ENCODE measurements at regions not wholly inside any gene's neighbourhood (a gene's known extent, or its start where the extent isn't known, plus 50 kb on each side); places are given as distances from the start of the nearest gene placed in this dataset.

DNA sequence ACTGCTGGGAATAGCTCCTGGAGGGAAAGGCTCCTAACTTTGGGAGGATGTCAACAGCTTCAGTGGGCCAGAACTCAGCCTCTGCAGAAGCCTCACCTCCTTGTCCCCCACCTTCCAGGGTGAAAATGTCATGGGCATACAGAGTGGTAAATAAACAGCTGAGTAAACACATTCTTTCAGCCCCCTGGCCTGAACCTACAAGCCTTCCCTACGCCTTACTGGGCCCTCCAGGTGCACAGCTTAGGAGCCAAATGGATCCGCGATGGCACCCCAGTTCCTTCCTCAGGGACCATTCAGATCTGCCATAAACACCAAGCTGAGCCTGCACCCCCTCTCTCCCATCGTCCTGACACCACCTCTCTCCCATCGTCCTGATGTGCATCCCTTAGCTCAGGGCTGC, 126.2 kb upstream of the IGF1R start:
- no peaks in the 10 kb centered on the region for H3F3A ChIP-seq (ENCODE audit: insufficient read depth)
- H3K27ac ChIP-seq, result no peak overlapping the region
- no peaks in the 10 kb centered on the region for H3K9me3 ChIP-seq (ENCODE audit: low read depth)
- H3K36me3 ChIP-seq (ENCODE audit: low read depth), result no peaks in the 10 kb centered on the region
- 72 to 79% methylated on average over 5 of the region's 5 CpGs for WGBS, 2 experiments (ENCODE audit: low coverage in 1 of 2, low lambda C conversion rate in 2 of 2, missing lambda C conversion rate in 2 of 2)
- TF ChIP-seq EZH2phosphoT487 (IDR thresholded peaks at IDR 0.05; ENCODE audit: insufficient read depth, low read depth), result no peak
- TF ChIP-seq EZH2 (IDR thresholded peaks at IDR 0.05; ENCODE audit: insufficient read depth, poor library complexity, severe bottlenecking), result no peak
- no peaks in the 10 kb centered on the region for H4K20me1 ChIP-seq (ENCODE audit: insufficient read depth)
- no peak overlapping the region for H2AFZ ChIP-seq
- no peak for DNase-seq
- no peaks in the 10 kb centered on the region for H3K27me3 ChIP-seq (replicated peaks; ENCODE audit: insufficient read depth)
- H3K9ac ChIP-seq, result no peak overlapping the region
- H3K79me2 ChIP-seq (ENCODE audit: insufficient read depth), result no peaks in the 10 kb centered on the region
- H3K4me1 ChIP-seq (ENCODE audit: insufficient read depth), result no peaks in the 10 kb centered on the region
- in situ Hi-C loops (cut with MboI), result no loop called here
- no peaks in the 10 kb centered on the region for H3K9me2 ChIP-seq (ENCODE audit: insufficient read depth)
- no peak overlapping the region for H3K4me2 ChIP-seq (ENCODE audit: unreplicated experiment)
- no peak overlapping the region for H3K4me3 ChIP-seq

DNA sequence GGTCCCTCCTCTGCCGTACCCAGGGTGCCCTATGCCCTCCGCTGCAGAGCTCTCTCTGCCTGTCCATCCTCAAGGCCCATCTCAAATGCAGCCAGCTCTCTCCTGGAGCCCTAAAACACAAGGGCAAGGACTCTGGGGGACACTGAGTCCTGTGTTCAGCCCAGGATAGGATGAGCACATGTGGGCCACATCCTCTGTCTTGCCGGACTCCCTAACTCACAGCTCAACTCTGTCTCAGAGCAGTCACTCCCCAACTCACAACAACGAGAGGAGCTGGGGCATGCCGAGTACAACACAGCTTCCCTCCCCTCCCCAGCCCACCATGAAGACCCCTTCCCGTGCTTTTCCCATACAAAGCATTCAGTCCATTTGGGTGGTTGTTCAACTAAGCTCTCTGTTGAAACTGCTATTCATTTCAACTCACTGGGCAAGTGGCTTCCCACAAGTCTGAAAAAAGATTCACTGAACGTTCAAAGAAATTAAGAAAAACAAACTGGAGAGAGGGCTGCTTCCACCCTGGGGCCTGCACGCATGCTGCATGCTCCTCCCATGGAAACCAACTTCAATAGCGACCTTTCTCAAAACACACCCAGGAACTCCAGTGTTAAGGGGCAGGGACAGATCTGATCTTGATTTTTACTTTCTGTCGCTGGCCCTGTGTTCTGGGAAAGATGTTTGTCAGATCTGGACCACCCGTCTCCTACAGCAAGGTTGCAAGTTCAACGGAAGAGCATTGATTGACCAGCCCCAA, 124.3 kb upstream of the IGF1R start:
- 54 to 57% methylated on average over 12 of the region's 12 CpGs for WGBS, 2 experiments (ENCODE audit: low coverage in 1 of 2, low lambda C conversion rate in 2 of 2, missing lambda C conversion rate in 2 of 2)
- H3K9me2 ChIP-seq (ENCODE audit: insufficient read depth), result no peaks in the 10 kb centered on the region
- in situ Hi-C loops (cut with MboI), result no loop called here
- H3K4me2 ChIP-seq (ENCODE audit: unreplicated experiment), result no peak overlapping the region
- H3K9me3 ChIP-seq (ENCODE audit: low read depth), result no peaks in the 10 kb centered on the region
- TF ChIP-seq EZH2phosphoT487 (IDR thresholded peaks at IDR 0.05; ENCODE audit: insufficient read depth, low read depth), result no peak
- no peak for TF ChIP-seq EZH2 (IDR thresholded peaks at IDR 0.05; ENCODE audit: insufficient read depth, poor library complexity, severe bottlenecking)
- H3K79me2 ChIP-seq (ENCODE audit: insufficient read depth), result no peaks in the 10 kb centered on the region
- no peaks in the 10 kb centered on the region for H3K4me1 ChIP-seq (ENCODE audit: insufficient read depth)
- no peaks in the 10 kb centered on the region for H3F3A ChIP-seq (ENCODE audit: insufficient read depth)
- no peak overlapping the region for H2AFZ ChIP-seq
- DNase-seq, result no peak
- no peak overlapping the region for H3K27ac ChIP-seq
- no peak overlapping the region for H3K9ac ChIP-seq
- no peak overlapping the region for H3K4me3 ChIP-seq
- no peaks in the 10 kb centered on the region for H3K36me3 ChIP-seq (ENCODE audit: low read depth)
- 0 out of 2 replicates have a peak, but pooled peaks cover 10% of the 10 kb centered on the region for H3K27me3 ChIP-seq (replicated peaks; ENCODE audit: insufficient read depth)
- no peaks in the 10 kb centered on the region for H4K20me1 ChIP-seq (ENCODE audit: insufficient read depth)

DNA sequence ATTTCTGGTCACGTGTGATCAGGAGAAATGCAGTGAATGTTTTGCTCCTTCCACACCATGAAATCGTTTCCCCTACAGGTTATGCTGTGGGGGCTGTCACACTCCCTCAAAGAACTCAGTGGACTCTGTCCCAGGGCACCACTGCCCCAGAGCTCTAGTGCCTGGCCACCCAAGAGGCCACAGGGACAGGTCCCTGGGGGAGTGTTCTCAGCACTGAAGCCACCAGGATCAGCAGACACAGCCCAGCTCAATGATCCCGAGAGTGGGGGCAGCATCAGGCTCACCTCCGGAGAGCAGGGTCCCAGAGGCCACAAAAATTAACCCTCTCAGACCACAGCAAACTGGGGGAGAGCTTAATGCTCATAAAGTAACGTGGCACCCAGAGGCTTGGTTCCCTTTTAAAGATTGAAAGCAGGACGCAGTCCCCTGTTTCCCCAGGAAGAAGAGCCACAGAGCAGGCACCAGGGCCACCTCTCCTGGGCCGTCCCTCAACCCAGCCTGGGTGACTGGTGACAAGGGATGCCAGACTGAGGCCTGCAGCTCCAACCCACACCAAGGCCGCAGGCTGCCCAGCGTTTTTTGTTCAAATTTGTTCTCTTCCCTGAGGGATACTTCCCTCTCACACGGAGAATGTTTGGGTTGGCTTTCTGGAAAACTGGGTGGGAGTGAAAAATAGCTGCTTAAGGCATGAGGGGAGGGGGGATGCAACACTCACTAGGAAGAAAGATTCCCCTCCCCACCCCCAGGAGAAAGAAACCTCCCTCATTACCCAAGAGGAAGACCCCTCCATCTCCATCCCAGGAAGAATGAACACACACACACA, 123.3 kb upstream of the IGF1R start:
- TF ChIP-seq EZH2 (IDR thresholded peaks at IDR 0.05; ENCODE audit: insufficient read depth, poor library complexity, severe bottlenecking) (no peak), EZH2phosphoT487 (IDR thresholded peaks at IDR 0.05; ENCODE audit: insufficient read depth, low read depth) (no peak)
- H3K27me3 ChIP-seq (replicated peaks; ENCODE audit: insufficient read depth), result 0 out of 2 replicates have a peak, but pooled peaks cover 18% of the 10 kb centered on the region
- no peak overlapping the region for H3K27ac ChIP-seq
- no peaks in the 10 kb centered on the region for H3K36me3 ChIP-seq (ENCODE audit: low read depth)
- H4K20me1 ChIP-seq (ENCODE audit: insufficient read depth), result no peaks in the 10 kb centered on the region
- no peaks in the 10 kb centered on the region for H3K9me3 ChIP-seq (ENCODE audit: low read depth)
- H3K9ac ChIP-seq, result no peak overlapping the region
- H3K4me1 ChIP-seq (ENCODE audit: insufficient read depth), result no peaks in the 10 kb centered on the region
- peak overlapping the region; percentile 65 for H2AFZ ChIP-seq
- in situ Hi-C loops (cut with MboI), result no loop called here
- WGBS, 2 experiments (ENCODE audit: low coverage in 1 of 2, low lambda C conversion rate in 2 of 2, missing lambda C conversion rate in 2 of 2), result 64 to 69% methylated on average over 8 to 10 of the region's 10 CpGs
- no peaks in the 10 kb centered on the region for H3F3A ChIP-seq (ENCODE audit: insufficient read depth)
- no peak overlapping the region for H3K4me2 ChIP-seq (ENCODE audit: unreplicated experiment)
- H3K79me2 ChIP-seq (ENCODE audit: insufficient read depth), result no peaks in the 10 kb centered on the region
- H3K9me2 ChIP-seq (ENCODE audit: insufficient read depth), result no peaks in the 10 kb centered on the region
- no peak overlapping the region for H3K4me3 ChIP-seq
- DNase-seq, result no peak

DNA sequence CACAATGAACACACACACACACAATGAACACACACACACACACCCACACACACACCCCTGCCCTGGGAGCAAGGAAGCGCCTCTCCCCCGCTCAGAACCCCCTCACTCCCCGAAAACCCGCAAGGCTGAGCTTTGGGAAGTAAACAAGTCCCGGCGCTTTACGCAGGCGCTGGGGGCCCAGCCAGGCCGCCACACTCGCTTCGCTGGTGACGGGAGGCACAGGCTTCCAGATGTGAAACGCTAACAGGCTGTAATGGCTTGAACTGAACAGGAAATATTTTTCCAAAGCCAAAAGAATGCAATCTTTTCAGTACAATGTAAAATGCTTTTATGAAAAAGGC, 122.7 kb upstream of the IGF1R start:
- WGBS, 2 experiments (ENCODE audit: low coverage in 1 of 2, low lambda C conversion rate in 2 of 2, missing lambda C conversion rate in 2 of 2), result 22 to 29% methylated on average over 13 of the region's 13 CpGs
- Histone ChIP-seq H3K79me2 (ENCODE audit: insufficient read depth) (no peaks in the 10 kb centered on the region), H3K36me3 (ENCODE audit: low read depth) (no peaks in the 10 kb centered on the region), H3F3A (ENCODE audit: insufficient read depth) (no peaks in the 10 kb centered on the region), H3K9me2 (ENCODE audit: insufficient read depth) (no peaks in the 10 kb centered on the region), H3K9me3 (ENCODE audit: low read depth) (no peaks in the 10 kb centered on the region), H3K9ac (no peak overlapping the region), H3K4me3 (no peak overlapping the region), H3K4me1 (ENCODE audit: insufficient read depth) (no peaks in the 10 kb centered on the region), H2AFZ (peak overlapping the region; percentile 65), H4K20me1 (ENCODE audit: insufficient read depth) (no peaks in the 10 kb centered on the region), H3K4me2 (ENCODE audit: unreplicated experiment) (no peak overlapping the region), H3K27ac (no peak overlapping the region), H3K27me3 (replicated peaks; ENCODE audit: insufficient read depth) (0 out of 2 replicates have a peak, but pooled peaks cover 20% of the 10 kb centered on the region)
- in situ Hi-C loops (cut with MboI), result no loop called here
- DNase-seq, result peak; percentile 22
- TF ChIP-seq EZH2 (IDR thresholded peaks at IDR 0.05; ENCODE audit: insufficient read depth, poor library complexity, severe bottlenecking) (no peak), EZH2phosphoT487 (IDR thresholded peaks at IDR 0.05; ENCODE audit: insufficient read depth, low read depth) (no peak)
